MM.1S (cell line): ENCODE measurements at regions not wholly inside any gene's neighbourhood (a gene's known extent, or its start where the extent isn't known, plus 50 kb on each side); places are given as distances from the start of the nearest gene placed in this dataset.

Experiments
- DNase-seq: peaks from one replicate; pipeline ENCODE4 v3.0.0-alpha.2; 2015
- H2AFZ ChIP-seq: fragments of 300-600 bp; sonication (generic); 2 replicates; pipeline ENCODE4 v1.6.0; 2016; ENCODE audit warnings: antibody characterized with exemption, low read length
- H3F3A ChIP-seq: fragments of 300-600 bp; sonication (generic); 2 replicates; pipeline ENCODE4 v1.6.1; 2016; ENCODE audit warnings: mild to moderate bottlenecking, antibody characterized with exemption, low read length, moderate library complexity, mixed read lengths; ENCODE audit not compliant: insufficient read depth
- H3K27ac ChIP-seq: fragments of 300-600 bp; sonication (generic); 2 replicates; pipeline ENCODE4 v1.5.1; 2016; ENCODE audit warnings: mild to moderate bottlenecking, low read length
- H3K27me3 ChIP-seq: fragments of 300-600 bp; sonication (generic); replicated peaks from 2 replicates; pipeline ENCODE4 v1.6.0; 2016; ENCODE audit warnings: low read length; ENCODE audit not compliant: insufficient read depth
- H3K36me3 ChIP-seq: fragments of 300-600 bp; sonication (generic); replicated peaks from 2 replicates; pipeline ENCODE4 v1.6.1; 2016; ENCODE audit warnings: mild to moderate bottlenecking, low read length, mixed read lengths; ENCODE audit not compliant: insufficient read depth
- H3K4me1 ChIP-seq: fragments of 300-600 bp; sonication (generic); 2 replicates; pipeline ENCODE4 v1.6.1; 2016; ENCODE audit warnings: low read length, mixed read lengths
- H3K4me2 ChIP-seq: fragments of 300-600 bp; sonication (generic); 2 replicates; pipeline ENCODE4 v1.6.0; 2016; ENCODE audit warnings: low read depth, low read length
- H3K4me3 ChIP-seq: fragments of 300-600 bp; sonication (generic); 2 replicates; pipeline ENCODE4 v1.5.1; 2016; ENCODE audit warnings: low read length, mixed read lengths
- H3K79me2 ChIP-seq: fragments of 300-600 bp; sonication (generic); 2 replicates; pipeline ENCODE4 v1.6.1; 2016; ENCODE audit warnings: mixed run types, low read length, mixed read lengths
- H3K9ac ChIP-seq: fragments of 300-600 bp; sonication (generic); 2 replicates; pipeline ENCODE4 v1.6.1; 2016; ENCODE audit warnings: low read length, mixed read lengths
- H3K9me2 ChIP-seq: fragments of 300-600 bp; sonication (generic); replicated peaks from 2 replicates; pipeline ENCODE4 v1.6.1; 2016; ENCODE audit warnings: mild to moderate bottlenecking, low read length, mixed read lengths; ENCODE audit not compliant: insufficient read depth
- H3K9me3 ChIP-seq: fragments of 300-600 bp; sonication (generic); replicated peaks from 2 replicates; pipeline ENCODE4 v1.6.1; 2016; ENCODE audit warnings: mild to moderate bottlenecking, low read length, mixed read lengths; ENCODE audit not compliant: insufficient read depth
- H4K20me1 ChIP-seq: fragments of 300-600 bp; sonication (generic); 2 replicates; pipeline ENCODE4 v1.6.1; 2016; ENCODE audit warnings: mild to moderate bottlenecking, low read length, moderate library complexity, mixed read lengths; ENCODE audit not compliant: insufficient read depth
- CTCF ChIP-seq: fragments of 300-600 bp; sonication (generic); IDR thresholded peaks from 2 replicates; pipeline ENCODE4 v1.5.1; 2016; ENCODE audit warnings: antibody characterized with exemption, low read length, mixed read lengths
- EZH2 ChIP-seq: fragments of 300-600 bp; sonication (generic); optimal IDR thresholded peaks from 2 replicates; pipeline ENCODE3; 2017; ENCODE audit warnings: low read depth, mild to moderate bottlenecking, antibody characterized with exemption, low read length, mixed read lengths
- EZH2phosphoT487 ChIP-seq: fragments of 300-600 bp; sonication (generic); IDR thresholded peaks from 2 replicates; pipeline ENCODE4 v1.6.1; 2018; ENCODE audit warnings: antibody characterized with exemption, low read length

- Histone ChIP-seq H3K36me3 (no peaks in the 10 kb centered on the region), H2AFZ (no peak overlapping the region), H3K27ac (no peak overlapping the region), H4K20me1 (no peaks in the 10 kb centered on the region), H3K9ac (no peak overlapping the region), H3K79me2 (no peaks in the 10 kb centered on the region), H3K27me3 (no peaks in the 10 kb centered on the region), H3K4me2 (no peak overlapping the region), H3K4me3 (no peak overlapping the region), H3F3A (no peaks in the 10 kb centered on the region), H3K9me3 (no peaks in the 10 kb centered on the region), H3K9me2 (no peaks in the 10 kb centered on the region), H3K4me1 (no peaks in the 10 kb centered on the region)
- DNase-seq = no peak
- no peak for TF ChIP-seq EZH2
- TF ChIP-seq CTCF = no peak
- no peak for TF ChIP-seq EZH2phosphoT487
Observed at GRCh38 chr18:43751203-43751602, 473.9 kb upstream of the SYT4 start.

- H3K27me3 ChIP-seq = no peaks in the 10 kb centered on the region
- H3K9me2 ChIP-seq = no peaks in the 10 kb centered on the region
- no peak overlapping the region for H3K4me2 ChIP-seq
- TF ChIP-seq EZH2phosphoT487 (no peak), CTCF (no peak), EZH2 (no peak)
- H3K9ac ChIP-seq = no peak overlapping the region
- H2AFZ ChIP-seq = no peak overlapping the region
- H4K20me1 ChIP-seq = no peaks in the 10 kb centered on the region
- H3K36me3 ChIP-seq = no peaks in the 10 kb centered on the region
- H3K79me2 ChIP-seq = no peaks in the 10 kb centered on the region
- H3K4me3 ChIP-seq = no peak overlapping the region
- DNase-seq = no peak
- H3F3A ChIP-seq = no peaks in the 10 kb centered on the region
- H3K27ac ChIP-seq = no peak overlapping the region
- H3K4me1 ChIP-seq = no peaks in the 10 kb centered on the region
- no peaks in the 10 kb centered on the region for H3K9me3 ChIP-seq
Observed at GRCh38 chr18:43751835-43752234, 474.5 kb upstream of the SYT4 start.

- no peak overlapping the region for H3K9ac ChIP-seq
- no peak overlapping the region for H3K4me2 ChIP-seq
- no peaks in the 10 kb centered on the region for H3K36me3 ChIP-seq
- H3K9me2 ChIP-seq = no peaks in the 10 kb centered on the region
- no peaks in the 10 kb centered on the region for H3F3A ChIP-seq
- H3K27ac ChIP-seq = no peak overlapping the region
- no peaks in the 10 kb centered on the region for H3K79me2 ChIP-seq
- no peaks in the 10 kb centered on the region for H3K27me3 ChIP-seq
- DNase-seq = no peak
- no peaks in the 10 kb centered on the region for H3K4me1 ChIP-seq
- H3K4me3 ChIP-seq = no peak overlapping the region
- H4K20me1 ChIP-seq = no peaks in the 10 kb centered on the region
- H2AFZ ChIP-seq = no peak overlapping the region
- TF ChIP-seq EZH2phosphoT487 (no peak), CTCF (no peak), EZH2 (no peak)
- no peaks in the 10 kb centered on the region for H3K9me3 ChIP-seq
Observed at GRCh38 chr18:43757273-43757672, 480.0 kb upstream of the SYT4 start.
